CD4-positive, alpha-beta T cell (primary cell): ENCODE measurements at regions not wholly inside any gene's neighbourhood (a gene's known extent, or its start where the extent isn't known, plus 50 kb on each side); places are given as distances from the start of the nearest gene placed in this dataset.

Source experiments
- ATAC-seq: fragments of 200-7000 bp; cut with Tn5 transposase; one replicate; pipeline ENCODE4 v1.10.0; 2022; ENCODE audit warnings: mild to moderate bottlenecking; ENCODE audit not compliant: poor library complexity
- CTCF ChIA-PET: fragments of 350-600 bp; sonication (Branson Sonifier 250); formaldehyde crosslinking; loops from one replicate; lab custom pipeline; 2021; ENCODE audit warnings: antibody characterized with exemption, inconsistent platforms; lab: Charles Lee
- POLR2A ChIA-PET: fragments of 350-600 bp; sonication (Branson Sonifier 250); formaldehyde crosslinking; loops from one replicate; lab custom pipeline; 2021; ENCODE audit warnings: antibody characterized with exemption, inconsistent platforms; lab: Charles Lee
- DNase-seq, 14 experiments: peaks; one replicate each; pipeline ENCODE4 v3.0.0-alpha.2; 2013 to 2020; ENCODE audit warnings: mixed read lengths in 2 of 14
- H3K27ac ChIP-seq, 2 donors: one replicate each; pipeline versions ENCODE4 v1.5.1 to v1.7.0; 2013; ENCODE audit warnings: low read length in 2 of 2, low read depth in 1 of 2, mild to moderate bottlenecking in 1 of 2
- H3K27me3 ChIP-seq, 2 experiments: 1 replicate in 1 of 2; 2 replicates in 1 of 2; pipeline versions ENCODE4 v1.6.1 to v1.7.0; 2013; ENCODE audit warnings: low read length in 2 of 2, control low read depth in 1 of 2, mild to moderate bottlenecking in 1 of 2, moderate library complexity in 1 of 2; ENCODE audit not compliant: insufficient read depth in 2 of 2, control insufficient read depth in 1 of 2
- H3K36me3 ChIP-seq: one replicate; pipeline ENCODE4 v1.6.1; 2013; ENCODE audit warnings: low read length, control low read depth; ENCODE audit not compliant: insufficient read depth
- H3K4me1 ChIP-seq: one replicate; pipeline ENCODE4 v1.6.1; 2013; ENCODE audit warnings: low read length, control low read depth; ENCODE audit not compliant: insufficient read depth
- H3K4me3 ChIP-seq: one replicate; pipeline ENCODE4 v1.5.1; 2013; ENCODE audit warnings: mild to moderate bottlenecking, low read length, moderate library complexity
- H3K9me3 ChIP-seq, 2 experiments: 1 replicate in 1 of 2; 2 replicates in 1 of 2; pipeline versions ENCODE4 v1.6.1 to v1.7.0; 2013; ENCODE audit warnings: low read length in 2 of 2, mild to moderate bottlenecking in 2 of 2, control low read depth in 1 of 2, moderate library complexity in 1 of 2; ENCODE audit not compliant: control insufficient read depth in 1 of 2, insufficient read depth in 1 of 2
- H3K27ac Mint-ChIP-seq: one replicate; pipeline ENCODE4 v1.8.0; 2020; ENCODE audit warnings: mixed read lengths
- H3K27me3 Mint-ChIP-seq: one replicate; pipeline ENCODE4 v1.8.0; 2021; ENCODE audit warnings: mixed read lengths
- H3K36me3 Mint-ChIP-seq: one replicate; pipeline ENCODE4 v1.8.0; 2021; ENCODE audit warnings: low read depth, mixed read lengths
- H3K4me1 Mint-ChIP-seq: one replicate; pipeline ENCODE4 v1.8.0; 2021; ENCODE audit warnings: low read depth, mixed read lengths
- H3K4me3 Mint-ChIP-seq: one replicate; pipeline ENCODE4 v1.8.0; 2020; ENCODE audit warnings: mild to moderate bottlenecking, mixed read lengths
- H3K9me3 Mint-ChIP-seq: one replicate; pipeline ENCODE4 v1.8.0; 2020; ENCODE audit warnings: mixed read lengths
- intact Hi-C, 2 experiments: fragments of 100-400 bp; cut with DNase I in 1 of 2; cut with micrococcal nuclease in 1 of 2; formaldehyde crosslinking; loops; one replicate each; pipeline versions ENCODE4 v1.15.1 to v1.9.0; 2023 to 2025; cut with DNase I, micrococcal nuclease
- TF ChIP-seq, protein P1 (sequence below): fragments of 200-600 bp; IDR thresholded peaks from one replicate; pipeline ENCODE4 v1.8.0; 2022; ENCODE audit warnings: antibody characterized with exemption, mild to moderate bottlenecking

DNA sequence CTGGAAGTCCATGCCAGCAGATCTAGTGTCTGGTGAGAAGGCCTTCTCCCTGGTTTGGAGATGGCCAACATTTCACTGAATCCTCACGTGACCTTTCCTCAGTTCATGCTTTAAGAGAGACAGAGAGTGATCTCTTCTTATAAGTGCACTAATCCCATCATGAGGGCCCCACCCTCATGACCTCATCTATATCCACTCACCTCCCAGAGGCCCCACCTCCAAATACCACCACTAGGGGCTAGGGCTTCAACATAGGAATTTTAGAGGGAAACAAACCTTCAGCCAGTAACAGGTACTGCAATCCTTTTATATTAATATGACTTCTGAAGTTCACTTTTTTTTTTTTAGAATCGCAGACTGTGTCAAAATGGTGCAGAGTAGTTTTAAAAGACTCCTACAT, 496.9 kb upstream of the ADAMTS16 start:
- no peak overlapping the region for H3K27ac ChIP-seq
- intact Hi-C loops, result no loop called here
- no peak overlapping the region for H3K27ac Mint-ChIP-seq

DNA sequence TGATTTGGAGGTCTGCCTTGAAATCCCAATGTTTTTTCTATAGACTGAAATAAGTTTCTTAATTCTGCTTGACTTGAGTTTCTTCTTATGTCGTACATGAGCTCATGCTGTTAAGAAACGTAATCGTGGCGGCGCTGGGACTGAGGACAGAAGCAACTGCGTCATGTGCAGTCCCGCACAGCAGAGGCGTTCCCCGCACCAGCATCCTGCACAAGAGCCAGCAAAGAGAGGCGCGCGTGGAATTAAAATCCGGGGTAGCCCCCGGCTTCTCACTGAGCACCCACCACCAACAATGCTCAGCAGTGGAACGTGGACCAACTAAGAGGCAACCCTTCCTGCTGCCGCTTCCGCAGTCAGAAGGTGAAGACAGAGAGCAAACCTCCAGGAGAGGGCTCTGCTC, 496.2 kb upstream of the ADAMTS16 start:
- CTCF ChIA-PET, result no interaction called here

More for the DNA sequence above, 496.9 kb upstream of the ADAMTS16 start:
- no peaks in the 10 kb centered on the region for H3K36me3 ChIP-seq
- peaks cover 4 to 21% of the 10 kb centered on the region in 2 experiments for H3K9me3 ChIP-seq
- no peaks in the 10 kb centered on the region for H3K27me3 Mint-ChIP-seq
- H3K9me3 Mint-ChIP-seq, result no peaks in the 10 kb centered on the region
- H3K4me3 Mint-ChIP-seq, result no peak overlapping the region
- ChIA-PET CTCF (no interaction called here), POLR2A (no interaction called here)
- no peaks in the 10 kb centered on the region for H3K27me3 ChIP-seq
- H3K4me3 ChIP-seq, result no peak overlapping the region
- no peaks in the 10 kb centered on the region for H3K4me1 Mint-ChIP-seq
- H3K4me1 ChIP-seq, result no peaks in the 10 kb centered on the region
- ATAC-seq (no peak), DNase-seq (no peak)
- TF ChIP-seq, protein P1, sequence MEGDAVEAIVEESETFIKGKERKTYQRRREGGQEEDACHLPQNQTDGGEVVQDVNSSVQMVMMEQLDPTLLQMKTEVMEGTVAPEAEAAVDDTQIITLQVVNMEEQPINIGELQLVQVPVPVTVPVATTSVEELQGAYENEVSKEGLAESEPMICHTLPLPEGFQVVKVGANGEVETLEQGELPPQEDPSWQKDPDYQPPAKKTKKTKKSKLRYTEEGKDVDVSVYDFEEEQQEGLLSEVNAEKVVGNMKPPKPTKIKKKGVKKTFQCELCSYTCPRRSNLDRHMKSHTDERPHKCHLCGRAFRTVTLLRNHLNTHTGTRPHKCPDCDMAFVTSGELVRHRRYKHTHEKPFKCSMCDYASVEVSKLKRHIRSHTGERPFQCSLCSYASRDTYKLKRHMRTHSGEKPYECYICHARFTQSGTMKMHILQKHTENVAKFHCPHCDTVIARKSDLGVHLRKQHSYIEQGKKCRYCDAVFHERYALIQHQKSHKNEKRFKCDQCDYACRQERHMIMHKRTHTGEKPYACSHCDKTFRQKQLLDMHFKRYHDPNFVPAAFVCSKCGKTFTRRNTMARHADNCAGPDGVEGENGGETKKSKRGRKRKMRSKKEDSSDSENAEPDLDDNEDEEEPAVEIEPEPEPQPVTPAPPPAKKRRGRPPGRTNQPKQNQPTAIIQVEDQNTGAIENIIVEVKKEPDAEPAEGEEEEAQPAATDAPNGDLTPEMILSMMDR, result no peak
- H3K36me3 Mint-ChIP-seq, result no peaks in the 10 kb centered on the region

GRCh38 chr5:4646715-4647375, 493.3 kb upstream of the ADAMTS16 start:
- Mint-ChIP-seq H3K27ac (no peak overlapping the region), H3K27me3 (no peaks in the 10 kb centered on the region), H3K9me3 (peaks cover 2% of the 10 kb centered on the region), H3K4me3 (no peak overlapping the region), H3K4me1 (no peaks in the 10 kb centered on the region), H3K36me3 (no peaks in the 10 kb centered on the region)
- TF ChIP-seq, protein P1, result no peak
- H3K36me3 ChIP-seq, result no peaks in the 10 kb centered on the region
- intact Hi-C loops, result no loop called here
- H3K9me3 ChIP-seq, result peaks cover 7 to 26% of the 10 kb centered on the region in 2 experiments
- no peak for DNase-seq
- ATAC-seq, result no peak
- CTCF ChIA-PET, result no interaction called here
- no peaks in the 10 kb centered on the region for H3K4me1 ChIP-seq
- no peaks in the 10 kb centered on the region for H3K27me3 ChIP-seq
- POLR2A ChIA-PET, result no interaction called here
- no peak overlapping the region for H3K4me3 ChIP-seq
- H3K27ac ChIP-seq, result no peak overlapping the region

More for the DNA sequence above, 496.2 kb upstream of the ADAMTS16 start:
- TF ChIP-seq, protein P1, result no peak
- peaks cover 4 to 26% of the 10 kb centered on the region in 2 experiments for H3K9me3 ChIP-seq
- DNase-seq (no peak), ATAC-seq (no peak)
- Mint-ChIP-seq H3K4me3 (no peak overlapping the region), H3K4me1 (no peaks in the 10 kb centered on the region), H3K27ac (no peak overlapping the region), H3K36me3 (no peaks in the 10 kb centered on the region), H3K9me3 (no peaks in the 10 kb centered on the region), H3K27me3 (no peaks in the 10 kb centered on the region)
- no peak overlapping the region for H3K4me3 ChIP-seq
- POLR2A ChIA-PET, result no interaction called here
- intact Hi-C loops, result no loop called here
- H3K36me3 ChIP-seq, result no peaks in the 10 kb centered on the region
- H3K27ac ChIP-seq, result no peak overlapping the region
- H3K4me1 ChIP-seq, result no peaks in the 10 kb centered on the region
- no peaks in the 10 kb centered on the region for H3K27me3 ChIP-seq
